ENCODE measurements at regions not wholly inside any gene's neighbourhood (a gene's known extent, or its start where the extent isn't known, plus 50 kb on each side); places are given as distances from the start of the nearest gene placed in this dataset.
A peak's percentile ranks its signal among the peaks of the same experiment; 100 is the strongest.

DNA sequence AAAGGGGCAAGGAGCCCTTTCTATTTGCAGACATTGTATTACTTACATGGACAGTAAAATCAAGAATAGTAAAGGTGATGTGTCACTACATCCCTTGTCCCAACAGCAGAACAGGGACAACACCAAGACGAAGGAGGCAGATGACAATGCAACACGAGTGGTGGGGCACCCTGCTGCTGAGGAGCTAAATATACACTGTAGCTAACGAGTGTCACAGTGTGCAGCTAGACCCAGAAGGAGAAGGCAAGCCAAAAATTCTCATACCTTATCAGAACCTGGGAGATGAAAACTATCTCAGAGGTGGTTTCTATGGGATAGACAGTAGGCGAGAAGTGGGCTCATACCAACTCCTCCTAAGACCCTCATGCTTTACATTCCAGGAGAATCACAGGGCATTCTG is 518.4 kb upstream of the LRRTM1 start:
- intact Hi-C loops (cut with DNase I) = no loop called here
- peak in 3 of 4 donors; percentile 44 to 47 (median 46) for ATAC-seq

DNA sequence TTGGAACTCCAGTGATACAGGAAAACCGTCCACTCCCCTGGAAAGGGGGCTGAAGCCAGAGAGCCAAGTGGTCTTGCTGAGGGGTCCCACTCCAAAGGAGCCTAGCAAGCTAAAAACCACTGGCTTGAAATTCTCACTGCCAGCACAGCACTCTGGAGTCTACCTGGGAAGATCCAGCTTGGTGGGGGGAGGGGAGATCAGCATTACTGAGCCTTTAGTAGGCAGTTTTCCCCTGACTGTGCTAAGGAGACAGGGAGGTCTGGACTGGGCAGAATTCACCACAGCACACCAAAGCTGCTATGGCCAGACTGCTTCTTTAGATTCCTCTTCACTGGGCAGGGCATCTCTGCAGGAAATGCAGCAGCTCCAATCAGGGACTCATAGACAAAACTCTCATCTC is 510.7 kb upstream of the LRRTM1 start:
- no peak for ATAC-seq
- H3K4me1 ChIP-seq = no peaks in the 10 kb centered on the region
- no peaks in the 10 kb centered on the region for H3K36me3 ChIP-seq
- intact Hi-C loops (cut with DNase I) = no loop called here
- no peak overlapping the region for H3K27ac ChIP-seq
- H3K9me3 ChIP-seq = peaks cover 0 to 45% (median 8%) of the 10 kb centered on the region in 12 donors
- H3K4me3 ChIP-seq = no peak overlapping the region
- H3K27me3 ChIP-seq = no peaks in the 10 kb centered on the region
- whole genome bisulfite sequencing, 4 donors = 61 to 88% (median 69%) methylated on average over 1 of the region's 1 CpG
- TF ChIP-seq, protein P1, sequence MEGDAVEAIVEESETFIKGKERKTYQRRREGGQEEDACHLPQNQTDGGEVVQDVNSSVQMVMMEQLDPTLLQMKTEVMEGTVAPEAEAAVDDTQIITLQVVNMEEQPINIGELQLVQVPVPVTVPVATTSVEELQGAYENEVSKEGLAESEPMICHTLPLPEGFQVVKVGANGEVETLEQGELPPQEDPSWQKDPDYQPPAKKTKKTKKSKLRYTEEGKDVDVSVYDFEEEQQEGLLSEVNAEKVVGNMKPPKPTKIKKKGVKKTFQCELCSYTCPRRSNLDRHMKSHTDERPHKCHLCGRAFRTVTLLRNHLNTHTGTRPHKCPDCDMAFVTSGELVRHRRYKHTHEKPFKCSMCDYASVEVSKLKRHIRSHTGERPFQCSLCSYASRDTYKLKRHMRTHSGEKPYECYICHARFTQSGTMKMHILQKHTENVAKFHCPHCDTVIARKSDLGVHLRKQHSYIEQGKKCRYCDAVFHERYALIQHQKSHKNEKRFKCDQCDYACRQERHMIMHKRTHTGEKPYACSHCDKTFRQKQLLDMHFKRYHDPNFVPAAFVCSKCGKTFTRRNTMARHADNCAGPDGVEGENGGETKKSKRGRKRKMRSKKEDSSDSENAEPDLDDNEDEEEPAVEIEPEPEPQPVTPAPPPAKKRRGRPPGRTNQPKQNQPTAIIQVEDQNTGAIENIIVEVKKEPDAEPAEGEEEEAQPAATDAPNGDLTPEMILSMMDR (IDR thresholded peaks at IDR 0.05) = no peak
- TF ChIP-seq POLR2A (IDR thresholded peaks at IDR 0.05) = no peak
- DNase-seq = no peak

More for the DNA sequence above, 518.4 kb upstream of the LRRTM1 start:
- Histone ChIP-seq H3K27ac (no peak overlapping the region), H3K36me3 (no peaks in the 10 kb centered on the region), H3K4me3 (no peak overlapping the region), H3K27me3 (no peaks in the 10 kb centered on the region), H3K9me3 (peaks cover 0 to 25% (median 8%) of the 10 kb centered on the region in 12 donors), H3K4me1 (no peaks in the 10 kb centered on the region)
- 35 to 49% (median 39%) methylated on average over 4 of the region's 4 CpGs for WGBS, 4 donors
- TF ChIP-seq, protein P1 (IDR thresholded peaks at IDR 0.05) = no peak
- TF ChIP-seq POLR2A (IDR thresholded peaks at IDR 0.05) = no peak
- DNase-seq = no peak

DNA sequence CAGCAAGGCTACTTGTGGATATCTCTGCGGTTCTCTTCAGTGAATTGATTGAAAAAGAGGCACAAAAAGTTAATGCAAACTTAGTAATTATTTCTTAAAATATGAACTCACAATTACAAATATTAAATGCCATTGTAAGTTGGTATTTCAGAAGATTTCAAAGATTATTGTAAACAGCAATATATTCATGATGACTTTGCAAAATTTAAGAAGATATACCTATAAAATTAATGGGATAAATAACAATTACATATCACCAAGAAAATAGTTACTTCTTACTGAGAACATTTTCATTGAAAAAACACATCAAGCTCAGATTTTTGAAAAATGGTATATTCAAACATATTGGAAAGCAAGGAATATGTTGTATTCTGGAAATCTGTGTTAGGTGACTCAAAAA is 482.0 kb upstream of the LRRTM1 start:
- Histone ChIP-seq H3K9me3 (peaks cover 0 to 17% (median 0%) of the 10 kb centered on the region in 12 donors), H3K4me1 (no peaks in the 10 kb centered on the region), H3K4me3 (no peak overlapping the region), H3K27me3 (no peaks in the 10 kb centered on the region), H3K27ac (no peak overlapping the region), H3K36me3 (no peaks in the 10 kb centered on the region)
- ATAC-seq (no peak), DNase-seq (no peak)
- 0 to 60% (median 56%) methylated on average over 1 of the region's 1 CpG for WGBS, 4 donors
- intact Hi-C loops (cut with DNase I) = no loop called here
- TF ChIP-seq POLR2A (IDR thresholded peaks at IDR 0.05) = no peak
- TF ChIP-seq, protein P1 (IDR thresholded peaks at IDR 0.05) = no peak

DNA sequence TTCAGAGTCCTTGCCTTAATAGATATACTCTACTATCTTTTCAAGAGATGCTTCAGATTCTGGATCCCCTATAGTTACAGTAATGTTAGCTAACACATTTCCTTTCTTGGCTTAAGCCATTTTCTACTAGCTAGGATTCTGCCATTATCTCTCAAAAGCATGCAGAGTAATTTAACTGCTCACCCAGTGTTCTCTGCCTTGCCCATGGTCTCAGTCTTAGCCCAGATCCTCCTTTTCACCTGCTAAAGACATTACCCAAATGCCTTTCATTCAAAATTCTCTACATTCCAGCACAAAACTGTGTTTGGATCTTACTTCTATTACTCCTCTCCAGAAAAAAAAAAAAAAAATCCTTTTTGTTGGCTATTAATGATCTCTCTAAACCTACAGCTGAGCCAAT is 474.2 kb upstream of the LRRTM1 start:
- intact Hi-C loops (cut with DNase I) = no loop called here
- no peak for TF ChIP-seq POLR2A (IDR thresholded peaks at IDR 0.05)
- TF ChIP-seq, protein P1 (IDR thresholded peaks at IDR 0.05) = no peak
- Histone ChIP-seq H3K27me3 (no peaks in the 10 kb centered on the region), H3K27ac (no peak overlapping the region), H3K9me3 (peaks cover 0 to 21% (median 0%) of the 10 kb centered on the region in 12 donors), H3K4me1 (no peaks in the 10 kb centered on the region), H3K36me3 (no peaks in the 10 kb centered on the region), H3K4me3 (no peak overlapping the region)
- DNase-seq (no peak), ATAC-seq (no peak)

All from heart left ventricle (tissue), 16 donors.